IMR-90 (cell line): ENCODE measurements at regions not wholly inside any gene's neighbourhood (a gene's known extent, or its start where the extent isn't known, plus 50 kb on each side); places are given as distances from the start of the nearest gene placed in this dataset.

Experiments
- ATAC-seq: fragments of 200-7000 bp; cut with Tn5 transposase; 2 replicates; pipeline ENCODE4 v1.9.1; 2020; ENCODE audit warnings: low read depth, mild to moderate bottlenecking, moderate library complexity
- BruUV-seq: library from RNA; stranded (reverse); fragments of 400-500 nt; replicated peaks from 2 replicates; lab custom pipeline; 2021; lab: Mats Ljungman, UMichigan
- CTCF ChIA-PET: fragments of 300-600 bp; formaldehyde crosslinking; extraction: SDS; loops from one replicate; lab custom pipeline; 2021; ENCODE audit warnings: antibody characterized with exemption; lab: Yijun Ruan, JAX
- POLR2A ChIA-PET: fragments of 300-600 bp; sonication (Branson Sonifier 250); formaldehyde crosslinking; loops from one replicate; lab custom pipeline; 2022; ENCODE audit warnings: antibody characterized with exemption; ENCODE audit not compliant: unreplicated experiment; lab: Charles Lee
- DNase-seq: peaks from one replicate; pipeline ENCODE4 v3.0.0; 2013
- H2AFZ ChIP-seq: replicated peaks from 2 replicates; pipeline ENCODE3; 2013; ENCODE audit warnings: low read length, mild to moderate bottlenecking; ENCODE audit not compliant: poor library complexity
- H2AK5ac ChIP-seq: 2 replicates; pipeline ENCODE4 v1.6.1; 2013; ENCODE audit warnings: low read depth, low read length, inconsistent platforms
- H2AK9ac ChIP-seq: replicated peaks from 2 replicates; pipeline ENCODE3; 2013; ENCODE audit warnings: mild to moderate bottlenecking, low read depth, low read length, moderate library complexity; ENCODE audit not compliant: poor library complexity
- H2BK120ac ChIP-seq: 2 replicates; pipeline ENCODE4 v1.6.1; 2013; ENCODE audit warnings: low read depth, low read length, inconsistent platforms
- H2BK15ac ChIP-seq: 3 replicates; pipeline ENCODE4 v1.6.1; 2013; ENCODE audit warnings: low read depth, low read length, inconsistent platforms
- H2BK20ac ChIP-seq: 2 replicates; pipeline ENCODE4 v1.6.1; 2013; ENCODE audit warnings: low read depth, mild to moderate bottlenecking, inconsistent platforms, low read length, moderate library complexity
- H2BK5ac ChIP-seq: 2 replicates; pipeline ENCODE4 v1.6.1; 2013; ENCODE audit warnings: mild to moderate bottlenecking, low read depth, low read length, inconsistent platforms; ENCODE audit not compliant: poor library complexity, severe bottlenecking
- H3K14ac ChIP-seq: replicated peaks from 2 replicates; pipeline ENCODE4 v1.6.1; 2013; ENCODE audit warnings: low read depth, low read length, inconsistent platforms
- H3K18ac ChIP-seq: 2 replicates; pipeline ENCODE4 v1.6.1; 2013; ENCODE audit warnings: low read depth, low read length, control low read depth
- H3K23ac ChIP-seq: 2 replicates; pipeline ENCODE4 v1.6.1; 2013; ENCODE audit warnings: low read depth, low read length, inconsistent platforms
- H3K27ac ChIP-seq: 2 replicates; pipeline ENCODE4 v1.5.1; 2013; ENCODE audit warnings: mild to moderate bottlenecking, control low read depth, low read length; ENCODE audit not compliant: insufficient read depth
- H3K27me3 ChIP-seq: 2 replicates; pipeline ENCODE4 v1.6.1; 2013; ENCODE audit warnings: low read length; ENCODE audit not compliant: control insufficient read depth, insufficient read depth
- H3K36me3 ChIP-seq: 2 replicates; pipeline ENCODE4 v1.6.1; 2013; ENCODE audit warnings: low read length, mixed read lengths; ENCODE audit not compliant: control insufficient read depth, insufficient read depth
- H3K4ac ChIP-seq: 2 replicates; pipeline ENCODE4 v1.6.1; 2013; ENCODE audit warnings: low read depth, low read length, inconsistent platforms
- H3K4me1 ChIP-seq: 2 replicates; pipeline ENCODE4 v1.6.1; 2013; ENCODE audit warnings: low read length, mixed read lengths; ENCODE audit not compliant: control insufficient read depth, insufficient read depth
- H3K4me2 ChIP-seq: 2 replicates; pipeline ENCODE4 v1.6.1; 2013; ENCODE audit warnings: low read depth, mild to moderate bottlenecking, control low read depth, low read length, moderate library complexity
- H3K4me3 ChIP-seq: 2 replicates; pipeline ENCODE4 v1.5.1; 2013; ENCODE audit warnings: low read depth, mild to moderate bottlenecking, control low read depth, low read length, moderate library complexity; ENCODE audit not compliant: insufficient read depth
- H3K56ac ChIP-seq: 2 replicates; pipeline ENCODE4 v1.6.1; 2013; ENCODE audit warnings: low read length, inconsistent platforms; ENCODE audit not compliant: insufficient read depth; ENCODE audit errors: extremely low read depth
- H3K79me1 ChIP-seq, 2 experiments: 2 replicates each; pipeline ENCODE4 v1.6.1; 2013; ENCODE audit warnings: low read length in 2 of 2, inconsistent platforms in 1 of 2, low read depth in 1 of 2
- H3K9ac ChIP-seq: 2 replicates; pipeline ENCODE4 v1.6.1; 2013; ENCODE audit warnings: low read depth, low read length, control low read depth
- H3K9me1 ChIP-seq: 2 replicates; pipeline ENCODE4 v1.6.1; 2013; ENCODE audit warnings: low read length, inconsistent platforms; ENCODE audit not compliant: insufficient read depth
- H3K9me3 ChIP-seq: 2 replicates; pipeline ENCODE4 v1.6.1; 2013; ENCODE audit warnings: low read length; ENCODE audit not compliant: control insufficient read depth, insufficient read depth
- H4K20me1 ChIP-seq: 2 replicates; pipeline ENCODE4 v1.6.1; 2013; ENCODE audit warnings: low read length, inconsistent platforms; ENCODE audit not compliant: insufficient read depth
- H4K5ac ChIP-seq: 2 replicates; pipeline ENCODE4 v1.6.1; 2013; ENCODE audit warnings: mild to moderate bottlenecking, low read depth, low read length, control low read depth
- H4K8ac ChIP-seq, 2 experiments: 2 replicates each; pipeline ENCODE4 v1.6.1; 2013; ENCODE audit warnings: low read depth in 2 of 2, low read length in 2 of 2, control low read depth in 1 of 2, inconsistent platforms in 1 of 2
- H4K91ac ChIP-seq: 2 replicates; pipeline ENCODE4 v1.6.1; 2013; ENCODE audit warnings: low read depth, low read length, inconsistent platforms; ENCODE audit not compliant: insufficient read depth
- BHLHE40 ChIP-seq: fragments of 150-350 bp; IDR thresholded peaks from 2 replicates; pipeline ENCODE4 v1.6.1; 2016; ENCODE audit warnings: mild to moderate bottlenecking, low read depth, low read length
- MAFK ChIP-seq: IDR thresholded peaks from 2 replicates; pipeline ENCODE4 v1.6.1; 2012; ENCODE audit warnings: low read depth, low read length, improper control_type of control experiment
- MAZ ChIP-seq: IDR thresholded peaks from 2 replicates; pipeline ENCODE4 v1.6.1; 2012; ENCODE audit warnings: low read depth, mild to moderate bottlenecking, low read length, improper control_type of control experiment, moderate library complexity, borderline replicate concordance
- MXI1 ChIP-seq: IDR thresholded peaks from 2 replicates; pipeline ENCODE4 v1.6.1; 2012; ENCODE audit warnings: low read depth, mild to moderate bottlenecking, low read length, moderate library complexity, borderline replicate concordance
- NFE2L2 ChIP-seq: fragments of 150-350 bp; IDR thresholded peaks from 2 replicates; pipeline ENCODE4 v1.6.1; 2016; ENCODE audit warnings: low read depth, mild to moderate bottlenecking, low read length
- POLR2A ChIP-seq: IDR thresholded peaks from 2 replicates; pipeline ENCODE4 v1.6.1; 2012; ENCODE audit warnings: mild to moderate bottlenecking, low read depth, low read length
- RFX5 ChIP-seq: IDR thresholded peaks from 2 replicates; pipeline ENCODE4 v1.8.0; 2012; ENCODE audit warnings: low read depth, mild to moderate bottlenecking, low read length, moderate library complexity
- USF2 ChIP-seq: fragments of 150-350 bp; IDR thresholded peaks from 2 replicates; pipeline ENCODE4 v1.6.1; 2017; ENCODE audit warnings: mild to moderate bottlenecking, antibody characterized with exemption, low read length, low read depth
- WGBS, 2 experiments: methylation state at CpG; one replicate each; pipeline versions ENCODE4 v1.1.5 to v1.1.7; 2013; ENCODE audit warnings: missing lambda C conversion rate in 2 of 2; ENCODE audit not compliant: insufficient read length in 1 of 2; ENCODE audit errors: extremely low coverage in 2 of 2; 5-methylcytosine and 5-hydroxymethylcytosine counted together
- dilution Hi-C: fragments of 300-500 bp; cut with HindIII; formaldehyde crosslinking; loops from one replicate; pipeline ENCODE4 v1.14.3; 2018; ENCODE audit warnings: low sequenced_read_pairs; ENCODE audit not compliant: unreplicated experiment
- in situ Hi-C: fragments of 300-500 bp; cut with MboI; formaldehyde crosslinking; loops from 3 replicates; pipeline ENCODE4 v1.14.3; 2019; ENCODE audit warnings: low sequenced_read_pairs, inconsistent platforms, mixed read lengths
- intact Hi-C: fragments of 100-400 bp; cut with micrococcal nuclease; formaldehyde crosslinking; loops from 2 replicates; pipeline ENCODE4 v1.10.0; 2022

GRCh38 chr7:86916277-86916825 lies 143.1 kb downstream of the ELAPOR2 start:
- Histone ChIP-seq H3K9me1 (no peaks in the 10 kb centered on the region), H4K91ac (no peak overlapping the region), H2AFZ (no peak overlapping the region), H3K79me1 (no peaks in the 10 kb centered on the region), H3K56ac (no peak overlapping the region), H3K14ac (no peak overlapping the region), H3K4me1 (no peaks in the 10 kb centered on the region), H4K8ac (no peak overlapping the region), H2BK120ac (no peak overlapping the region), H3K18ac (no peak overlapping the region), H3K23ac (no peak overlapping the region), H3K27ac (no peak overlapping the region), H2BK20ac (no peak overlapping the region), H2AK5ac (no peak overlapping the region), H3K4me3 (no peak overlapping the region), H4K5ac (no peak overlapping the region), H3K27me3 (no peaks in the 10 kb centered on the region), H2BK15ac (no peak overlapping the region), H3K36me3 (no peaks in the 10 kb centered on the region), H3K4me2 (no peak overlapping the region), H3K9me3 (no peaks in the 10 kb centered on the region), H2BK5ac (no peak overlapping the region), H3K9ac (no peak overlapping the region), H2AK9ac (no peak overlapping the region), H4K20me1 (no peaks in the 10 kb centered on the region), H3K4ac (no peak overlapping the region)
- no TSS peak for BruUV-seq
- no peak for DNase-seq
- dilution Hi-C loops, result no loop called here
- ChIA-PET CTCF (interaction anchor here (0.6 to 0.7 kb wide), 3 partner anchors 11 to 1377 kb away, joined by 3 to 5 read pairs (median 4); no protein-coding TSS in a partner anchor), POLR2A (no interaction called here)
- ATAC-seq, result no peak
- in situ Hi-C loops, result no loop called here
- WGBS, 2 experiments, result no CpG with 5 or more reads among the region's 1 CpG
- no peak for TF ChIP-seq USF2
- no peak for TF ChIP-seq MAZ
- no peak for TF ChIP-seq MXI1
- no peak for TF ChIP-seq NFE2L2
- TF ChIP-seq MAFK, result no peak
- TF ChIP-seq BHLHE40, result no peak
- no peak for TF ChIP-seq POLR2A
- no peak for TF ChIP-seq RFX5
- intact Hi-C loops, result no loop called here
